ENCODE measurements at regions not wholly inside any gene's neighbourhood (a gene's known extent, or its start where the extent isn't known, plus 50 kb on each side); places are given as distances from the start of the nearest gene placed in this dataset.
"Not testable (repeated sequence)": the region's sequence is repeated elsewhere in the genome, so short reads cannot be mapped to it uniquely, and the experiment has no call there.

GRCh38 chr22:12601510-12601869 is 2926.5 kb upstream of the OR11H1 start:
- not testable (repeated sequence) for TF ChIP-seq CTCF (conservative IDR thresholded peaks at IDR 0.05; ENCODE audit: low read depth, low read length); EZH2 (IDR thresholded peaks at IDR 0.05; ENCODE audit: borderline replicate concordance, low read depth, low read length, poor library complexity, severe bottlenecking)
